GM12878 (cell line): ENCODE measurements at regions not wholly inside any gene's neighbourhood (a gene's known extent, or its start where the extent isn't known, plus 50 kb on each side); places are given as distances from the start of the nearest gene placed in this dataset.

Experiments used
- ATAC-seq: fragments of 200-7000 bp; cut with Tn5 transposase; 3 replicates; pipeline ENCODE4 v1.9.1; 2020; ENCODE audit warnings: mild to moderate bottlenecking, moderate library complexity
- BruUV-seq: library from RNA; stranded (reverse); fragments of 400-500 nt; replicated peaks from 2 replicates; lab custom pipeline; 2021; lab: Mats Ljungman, UMichigan
- CTCF ChIA-PET: fragments of 300-600 bp; sonication (Branson Sonifier 250); formaldehyde crosslinking; extraction: SDS; loops from one replicate; lab custom pipeline; 2021; ENCODE audit warnings: inconsistent platforms; lab: Yijun Ruan, JAX
- POLR2A ChIA-PET: fragments of 350-600 bp; formaldehyde crosslinking; extraction: SDS; loops from one replicate; lab custom pipeline; 2021; ENCODE audit warnings: inconsistent platforms; lab: Charles Lee
- RAD21 ChIA-PET: fragments of 300-600 bp; sonication (Branson Sonifier 250); formaldehyde crosslinking; loops from one replicate; lab custom pipeline; 2023; ENCODE audit warnings: antibody characterized with exemption; ENCODE audit not compliant: unreplicated experiment; lab: Charles Lee
- SMC1A ChIA-PET: fragments of 300-600 bp; sonication (Branson Sonifier 250); formaldehyde crosslinking; loops from one replicate; lab custom pipeline; 2023; ENCODE audit not compliant: unreplicated experiment, uncharacterized antibody; lab: Charles Lee
- DNase-seq: peaks from one replicate; pipeline ENCODE4 v3.0.0-alpha.2; 2011; ENCODE audit warnings: low read depth, low spot score
- FAIRE-seq: peaks from 3 replicates; lab custom pipeline; 2011; peaks lifted over from hg19 to GRCh38; lab: Jason Lieb, UNC
- H2AFZ ChIP-seq: 2 replicates; pipeline ENCODE4 v1.6.0; 2011; ENCODE audit warnings: low read depth, low read length, control low read depth; ENCODE audit not compliant: control insufficient read depth
- H3K27ac ChIP-seq: 2 replicates; pipeline ENCODE4 v1.5.1; 2011; ENCODE audit warnings: control low read depth; ENCODE audit not compliant: control insufficient read depth, insufficient read depth
- H3K27me3 ChIP-seq, 2 experiments: replicated peaks in 1 of 2; 2 replicates each; pipeline versions ENCODE4 v1.6.0 to v1.6.1; 2011; ENCODE audit warnings: low read length in 1 of 2; ENCODE audit not compliant: control insufficient read depth in 2 of 2, insufficient read depth in 2 of 2
- H3K36me3 ChIP-seq, 2 experiments: 2 replicates each; pipeline ENCODE4 v1.5.1; 2011; ENCODE audit warnings: low read length in 1 of 2; ENCODE audit not compliant: control insufficient read depth in 2 of 2, insufficient read depth in 2 of 2
- H3K4me1 ChIP-seq: 2 replicates; pipeline ENCODE4 v1.6.1; 2011; ENCODE audit warnings: mild to moderate bottlenecking, low read length, moderate library complexity, mixed read lengths; ENCODE audit not compliant: control insufficient read depth, insufficient read depth
- H3K4me2 ChIP-seq: 2 replicates; pipeline ENCODE4 v1.6.0; 2011; ENCODE audit warnings: control low read depth; ENCODE audit not compliant: control insufficient read depth, insufficient read depth
- H3K4me3 ChIP-seq: fragments of 200-600 bp; sonication (generic); 2 replicates; pipeline ENCODE4 v1.5.1; 2016
- H3K79me2 ChIP-seq: 2 replicates; pipeline ENCODE4 v1.6.0; 2011; ENCODE audit warnings: low read length; ENCODE audit not compliant: control insufficient read depth, insufficient read depth
- H3K9ac ChIP-seq: 2 replicates; pipeline ENCODE4 v1.8.0; 2011; ENCODE audit warnings: low read length, control low read depth, mixed read lengths; ENCODE audit not compliant: control insufficient read depth, insufficient read depth
- H3K9me3 ChIP-seq: replicated peaks from 3 replicates; pipeline ENCODE4 v1.5.1; 2011; ENCODE audit warnings: mild to moderate bottlenecking, low read length; ENCODE audit not compliant: control insufficient read depth, insufficient read depth
- H4K20me1 ChIP-seq: 2 replicates; pipeline ENCODE4 v1.6.0; 2011; ENCODE audit not compliant: control insufficient read depth, insufficient read depth
- BACH1 ChIP-seq: fragments of 450-650 bp; IDR thresholded peaks from 2 replicates; pipeline ENCODE4 v1.6.1; 2017; ENCODE audit warnings: mild to moderate bottlenecking, borderline replicate concordance
- BHLHE40 ChIP-seq, 2 experiments: fragments of 450-650 bp in 1 of 2; IDR thresholded peaks; 2 replicates each; pipeline ENCODE4 v1.6.1; 2011 to 2017; ENCODE audit warnings: low read depth in 2 of 2, borderline replicate concordance in 1 of 2, improper control_type of control experiment in 1 of 2, low read length in 1 of 2, mild to moderate bottlenecking in 1 of 2
- CHD1 ChIP-seq: IDR thresholded peaks from 2 replicates; pipeline ENCODE4 v1.6.1; 2012; ENCODE audit warnings: low read depth, low read length, improper control_type of control experiment
- CHD4 ChIP-seq: fragments of 200-600 bp; sonication (generic); IDR thresholded peaks from 2 replicates; pipeline ENCODE4 v1.6.1; 2016; ENCODE audit warnings: mild to moderate bottlenecking
- DPF2 ChIP-seq: fragments of 450-650 bp; IDR thresholded peaks from 2 replicates; pipeline ENCODE4 v1.6.1; 2017; ENCODE audit warnings: mild to moderate bottlenecking
- FOS ChIP-seq: IDR thresholded peaks from 3 replicates; pipeline ENCODE4 v1.6.1; 2011; ENCODE audit warnings: borderline replicate concordance; ENCODE audit not compliant: insufficient read length; ENCODE audit errors: extremely low read depth
- IKZF2 ChIP-seq, 2 experiments: fragments of 450-650 bp; IDR thresholded peaks; 2 replicates each; pipeline ENCODE4 v1.6.1; 2017; ENCODE audit warnings: mild to moderate bottlenecking in 2 of 2, moderate library complexity in 2 of 2
- MTA2 ChIP-seq: fragments of 450-650 bp; IDR thresholded peaks from 2 replicates; pipeline ENCODE4 v1.6.1; 2016; ENCODE audit warnings: low read depth, mild to moderate bottlenecking, moderate library complexity
- RELA ChIP-seq: fragments of 450-650 bp; IDR thresholded peaks from 2 replicates; pipeline ENCODE4 v1.8.0; 2014; ENCODE audit warnings: borderline replicate concordance; ENCODE audit not compliant: partially characterized antibody
- SMAD5 ChIP-seq: IDR thresholded peaks from 2 replicates; pipeline ENCODE4 v1.6.1; 2016; ENCODE audit warnings: antibody characterized with exemption, low read depth
- SMARCA5 ChIP-seq: fragments of 450-650 bp; IDR thresholded peaks from 2 replicates; pipeline ENCODE4 v1.6.1; 2017; ENCODE audit warnings: mild to moderate bottlenecking
- SMC3 ChIP-seq: IDR thresholded peaks from 2 replicates; pipeline ENCODE4 v1.6.1; 2011; ENCODE audit warnings: low read length, improper control_type of control experiment, borderline replicate concordance
- SREBF1 ChIP-seq: IDR thresholded peaks from 2 replicates; pipeline ENCODE4 v1.6.1; 2012; ENCODE audit warnings: mild to moderate bottlenecking, low read length
- WGBS: methylation state at CpG from one replicate; pipeline ENCODE4 v1.1.6; 2016; ENCODE audit warnings: low lambda C conversion rate; ENCODE audit not compliant: insufficient replicate concordance, insufficient coverage; ENCODE audit errors: missing lambda C conversion rate; 5-methylcytosine and 5-hydroxymethylcytosine counted together
- in situ Hi-C: fragments of 300-500 bp; cut with MboI; formaldehyde crosslinking; loops from 9 replicates; pipeline ENCODE4 v1.14.3; 2018; ENCODE audit warnings: mixed read lengths
- intact Hi-C: fragments of 100-400 bp; cut with micrococcal nuclease; formaldehyde crosslinking; loops from one replicate; pipeline ENCODE4 v1.14.2; 2022; ENCODE audit not compliant: unreplicated experiment
- TF ChIP-seq, protein P1 (sequence below): IDR thresholded peaks from 2 replicates; pipeline ENCODE4 v1.6.1; 2012; ENCODE audit warnings: improper control_type of control experiment, low read depth, low read length; ENCODE audit not compliant: insufficient replicate concordance
- TF ChIP-seq, protein P2 (sequence below): fragments of 150-350 bp; IDR thresholded peaks from 2 replicates; pipeline ENCODE4 v1.6.1; 2014; ENCODE audit warnings: mild to moderate bottlenecking, low read depth, low read length

DNA sequence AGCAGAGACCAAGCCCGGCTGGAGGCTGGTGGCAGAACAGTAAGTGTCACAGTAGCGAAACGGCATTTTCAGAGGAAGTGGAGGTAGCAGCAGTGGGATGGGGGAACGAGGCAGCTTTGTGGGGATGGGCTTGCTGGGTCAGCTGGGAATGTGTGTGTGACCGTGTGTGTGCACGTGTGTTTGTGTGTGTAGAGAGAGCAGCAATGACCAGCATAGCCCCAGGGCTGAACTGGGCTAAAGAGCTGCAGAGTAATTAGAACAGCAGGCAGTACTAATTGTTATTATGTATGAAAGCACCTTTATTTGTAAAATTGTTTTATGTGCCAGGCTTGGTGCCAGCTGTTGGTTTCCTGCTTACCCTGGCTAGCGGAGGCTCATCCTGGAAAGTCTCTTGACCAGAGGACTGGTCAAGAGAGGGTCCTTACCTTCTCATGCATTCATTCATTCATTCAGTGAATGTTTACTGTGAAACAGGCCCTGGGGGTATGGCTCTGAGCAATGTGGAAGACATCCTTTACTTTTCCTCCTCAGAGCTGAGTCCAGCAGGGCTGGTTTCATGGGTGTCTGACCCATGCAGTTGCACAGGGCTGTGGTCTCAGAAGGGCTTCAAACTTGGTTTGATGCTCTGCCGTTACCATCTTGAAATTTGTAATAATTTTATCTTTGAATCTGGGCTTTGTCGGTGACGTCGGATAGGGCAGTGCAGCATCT lies 184.6 kb downstream of the SEC23IP start (continued):
- TF ChIP-seq, protein P1, sequence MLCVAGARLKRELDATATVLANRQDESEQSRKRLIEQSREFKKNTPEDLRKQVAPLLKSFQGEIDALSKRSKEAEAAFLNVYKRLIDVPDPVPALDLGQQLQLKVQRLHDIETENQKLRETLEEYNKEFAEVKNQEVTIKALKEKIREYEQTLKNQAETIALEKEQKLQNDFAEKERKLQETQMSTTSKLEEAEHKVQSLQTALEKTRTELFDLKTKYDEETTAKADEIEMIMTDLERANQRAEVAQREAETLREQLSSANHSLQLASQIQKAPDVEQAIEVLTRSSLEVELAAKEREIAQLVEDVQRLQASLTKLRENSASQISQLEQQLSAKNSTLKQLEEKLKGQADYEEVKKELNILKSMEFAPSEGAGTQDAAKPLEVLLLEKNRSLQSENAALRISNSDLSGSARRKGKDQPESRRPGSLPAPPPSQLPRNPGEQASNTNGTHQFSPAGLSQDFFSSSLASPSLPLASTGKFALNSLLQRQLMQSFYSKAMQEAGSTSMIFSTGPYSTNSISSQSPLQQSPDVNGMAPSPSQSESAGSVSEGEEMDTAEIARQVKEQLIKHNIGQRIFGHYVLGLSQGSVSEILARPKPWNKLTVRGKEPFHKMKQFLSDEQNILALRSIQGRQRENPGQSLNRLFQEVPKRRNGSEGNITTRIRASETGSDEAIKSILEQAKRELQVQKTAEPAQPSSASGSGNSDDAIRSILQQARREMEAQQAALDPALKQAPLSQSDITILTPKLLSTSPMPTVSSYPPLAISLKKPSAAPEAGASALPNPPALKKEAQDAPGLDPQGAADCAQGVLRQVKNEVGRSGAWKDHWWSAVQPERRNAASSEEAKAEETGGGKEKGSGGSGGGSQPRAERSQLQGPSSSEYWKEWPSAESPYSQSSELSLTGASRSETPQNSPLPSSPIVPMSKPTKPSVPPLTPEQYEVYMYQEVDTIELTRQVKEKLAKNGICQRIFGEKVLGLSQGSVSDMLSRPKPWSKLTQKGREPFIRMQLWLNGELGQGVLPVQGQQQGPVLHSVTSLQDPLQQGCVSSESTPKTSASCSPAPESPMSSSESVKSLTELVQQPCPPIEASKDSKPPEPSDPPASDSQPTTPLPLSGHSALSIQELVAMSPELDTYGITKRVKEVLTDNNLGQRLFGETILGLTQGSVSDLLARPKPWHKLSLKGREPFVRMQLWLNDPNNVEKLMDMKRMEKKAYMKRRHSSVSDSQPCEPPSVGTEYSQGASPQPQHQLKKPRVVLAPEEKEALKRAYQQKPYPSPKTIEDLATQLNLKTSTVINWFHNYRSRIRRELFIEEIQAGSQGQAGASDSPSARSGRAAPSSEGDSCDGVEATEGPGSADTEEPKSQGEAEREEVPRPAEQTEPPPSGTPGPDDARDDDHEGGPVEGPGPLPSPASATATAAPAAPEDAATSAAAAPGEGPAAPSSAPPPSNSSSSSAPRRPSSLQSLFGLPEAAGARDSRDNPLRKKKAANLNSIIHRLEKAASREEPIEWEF = no peak
- TF ChIP-seq SMAD5 (no peak), CHD1 (no peak), MTA2 (no peak)

DNA sequence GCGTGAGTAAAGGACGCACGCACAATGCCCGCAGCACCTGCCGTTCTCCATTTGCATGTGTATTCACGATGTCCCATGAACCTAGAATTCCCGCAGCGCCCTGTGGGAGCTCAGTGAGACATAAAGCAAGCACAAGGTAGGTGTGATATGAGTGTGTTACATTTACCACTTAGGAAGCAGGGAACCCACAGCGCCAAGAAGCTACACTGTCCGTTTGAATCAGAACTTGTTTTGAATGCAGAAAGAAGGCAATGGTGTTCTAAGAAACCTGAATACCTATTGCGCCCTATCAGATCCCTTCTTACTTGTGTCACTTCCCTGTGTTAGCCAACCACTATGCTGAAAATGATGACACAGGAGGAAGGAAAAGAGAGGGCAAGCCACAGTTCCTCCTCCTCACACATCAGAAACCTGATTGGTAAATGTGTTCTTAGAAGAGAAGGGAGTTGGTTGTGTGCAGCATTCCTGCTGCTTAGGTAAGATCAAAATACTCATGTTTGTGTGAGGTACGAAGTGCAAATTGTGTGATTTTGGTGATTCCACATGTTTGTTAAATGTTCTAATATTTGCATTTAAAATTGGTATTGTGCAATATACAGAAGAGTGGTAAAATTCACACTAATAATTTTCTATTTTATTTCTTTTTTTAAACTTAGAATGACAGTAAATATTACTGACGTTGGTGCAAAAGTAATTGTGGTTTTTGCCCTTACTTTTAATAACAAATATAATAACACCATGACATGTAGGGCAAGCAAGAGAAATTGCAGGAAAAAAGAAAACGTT lies 185.4 kb downstream of the SEC23IP start:
- Histone ChIP-seq H4K20me1 (no peaks in the 10 kb centered on the region), H3K4me1 (no peaks in the 10 kb centered on the region), H3K36me3 (no peaks in the 10 kb centered on the region), H3K4me2 (no peak overlapping the region), H3K4me3 (no peak overlapping the region), H3K9me3 (no peaks in the 10 kb centered on the region; the same call in 2 of the 3 replicates), H2AFZ (no peak overlapping the region), H3K27me3 (0 out of 4 replicates have a peak, but pooled peaks cover 0 to 3% of the 10 kb centered on the region in 2 experiments), H3K27ac (no peak overlapping the region), H3K9ac (no peak overlapping the region), H3K79me2 (no peaks in the 10 kb centered on the region)
- DNase-seq (peak; percentile 9), FAIRE-seq (no peak), ATAC-seq (peak; percentile 43; the same call in 2 of the 3 replicates)
- WGBS = under 1% methylated on average over 14 of the region's 14 CpGs
- CTCF ChIA-PET = interaction anchor here (0.6 kb wide), 1 partner anchor 187 kb away, joined by 3 read pairs; no protein-coding TSS in a partner anchor
- RAD21 ChIA-PET = no interaction called here
- SMC1A ChIA-PET = no interaction called here
- intact Hi-C loops = no loop called here
- BruUV-seq = no TSS peak
- in situ Hi-C loops = no loop called here
- POLR2A ChIA-PET = interaction anchor here (0.6 kb wide), 1 partner anchor 67 kb away, joined by 14 read pairs; no protein-coding TSS in a partner anchor
- TF ChIP-seq, protein P2, sequence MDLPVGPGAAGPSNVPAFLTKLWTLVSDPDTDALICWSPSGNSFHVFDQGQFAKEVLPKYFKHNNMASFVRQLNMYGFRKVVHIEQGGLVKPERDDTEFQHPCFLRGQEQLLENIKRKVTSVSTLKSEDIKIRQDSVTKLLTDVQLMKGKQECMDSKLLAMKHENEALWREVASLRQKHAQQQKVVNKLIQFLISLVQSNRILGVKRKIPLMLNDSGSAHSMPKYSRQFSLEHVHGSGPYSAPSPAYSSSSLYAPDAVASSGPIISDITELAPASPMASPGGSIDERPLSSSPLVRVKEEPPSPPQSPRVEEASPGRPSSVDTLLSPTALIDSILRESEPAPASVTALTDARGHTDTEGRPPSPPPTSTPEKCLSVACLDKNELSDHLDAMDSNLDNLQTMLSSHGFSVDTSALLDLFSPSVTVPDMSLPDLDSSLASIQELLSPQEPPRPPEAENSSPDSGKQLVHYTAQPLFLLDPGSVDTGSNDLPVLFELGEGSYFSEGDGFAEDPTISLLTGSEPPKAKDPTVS = no peak
- TF ChIP-seq SREBF1 (no peak), IKZF2 (IDR thresholded peaks at IDR 0.05) (0 out of 4 replicates have a peak, but pooled peaks of 1 of the 2 experiments have one; percentile 14), SMC3 (no peak), FOS (no peak), RELA (no peak), CHD4 (no peak), DPF2 (0 out of 2 replicates have a peak, but pooled peaks have one; percentile 30), BHLHE40 (IDR thresholded peaks at IDR 0.05; ENCODE audit: borderline replicate concordance in 1 of 2, low read depth in 2 of 2, low read length in 1 of 2) (peak; percentile 20 to 23; a peak in 1 of 4 replicates), BACH1 (no peak), SMARCA5 (no peak)
